HG03135 (cell line): ENCODE measurements at regions not wholly inside any gene's neighbourhood (a gene's known extent, or its start where the extent isn't known, plus 50 kb on each side); places are given as distances from the start of the nearest gene placed in this dataset.
"Not testable (repeated sequence)": the region's sequence is repeated elsewhere in the genome, so short reads cannot be mapped to it uniquely, and the experiment has no call there.

Source experiments
- ATAC-seq: cut with Tn5 transposase; IDR thresholded peaks from one replicate; pipeline ENCODE4 v1.9.1; 2021; ENCODE audit warnings: mild to moderate bottlenecking, moderate library complexity; ENCODE audit not compliant: unreplicated experiment

DNA sequence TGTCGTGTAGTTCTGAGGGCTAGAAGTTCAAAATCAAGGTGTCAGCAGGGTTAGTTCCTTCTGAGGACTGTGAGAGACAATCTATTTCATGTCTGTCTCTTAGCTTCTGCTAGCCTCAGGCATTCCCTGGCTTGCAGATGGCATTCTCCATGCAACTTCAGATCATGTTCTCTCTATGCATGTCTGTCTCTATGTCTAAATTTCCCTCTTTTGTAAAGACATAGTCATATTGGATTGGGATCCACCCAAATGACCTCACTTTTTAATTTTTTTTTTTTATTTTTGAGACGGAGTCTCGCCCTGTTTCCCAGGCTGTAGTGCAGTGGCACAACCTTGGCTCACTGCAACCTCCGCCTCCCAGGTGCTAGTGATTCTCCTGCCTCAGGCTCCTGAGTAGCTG, 104.6 kb downstream of the RAP2B start:
- ATAC-seq = no peak

DNA sequence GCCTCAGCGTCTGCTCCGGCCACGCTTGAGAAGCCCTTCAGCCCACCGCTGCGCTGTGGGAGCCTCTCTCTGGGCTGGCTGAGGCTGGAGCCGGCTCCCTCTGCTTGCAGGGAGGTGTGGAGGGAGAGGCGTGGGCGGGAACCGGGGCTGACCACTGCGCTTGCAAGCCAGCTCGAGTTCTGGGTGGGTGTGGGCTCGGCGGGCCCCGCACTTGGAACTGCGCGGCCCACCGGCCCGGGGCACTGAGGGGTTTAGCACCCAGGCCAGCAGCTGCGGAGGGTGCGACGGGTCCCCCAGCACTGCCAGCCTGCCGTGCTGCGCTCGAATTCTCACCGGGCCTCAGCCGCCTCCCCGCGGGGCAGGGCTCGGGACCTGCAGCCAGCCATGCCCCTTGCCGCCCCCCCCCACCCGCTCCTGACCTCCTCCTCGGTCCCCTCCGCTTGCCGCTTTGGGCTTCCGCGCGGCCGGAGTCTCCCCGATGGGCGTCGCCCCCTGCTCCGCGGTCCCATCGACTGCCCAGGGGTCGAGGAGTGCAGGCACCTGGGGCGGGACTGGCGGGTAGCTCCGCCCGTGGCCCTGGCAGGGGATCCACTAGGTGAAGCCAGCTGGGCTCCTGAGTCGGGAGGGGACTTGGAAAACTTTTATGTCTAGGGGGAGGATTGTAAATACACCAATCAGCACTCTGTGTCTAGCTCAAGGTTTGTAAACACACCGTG, 106.7 kb downstream of the RAP2B start:
- ATAC-seq = no peak

DNA sequence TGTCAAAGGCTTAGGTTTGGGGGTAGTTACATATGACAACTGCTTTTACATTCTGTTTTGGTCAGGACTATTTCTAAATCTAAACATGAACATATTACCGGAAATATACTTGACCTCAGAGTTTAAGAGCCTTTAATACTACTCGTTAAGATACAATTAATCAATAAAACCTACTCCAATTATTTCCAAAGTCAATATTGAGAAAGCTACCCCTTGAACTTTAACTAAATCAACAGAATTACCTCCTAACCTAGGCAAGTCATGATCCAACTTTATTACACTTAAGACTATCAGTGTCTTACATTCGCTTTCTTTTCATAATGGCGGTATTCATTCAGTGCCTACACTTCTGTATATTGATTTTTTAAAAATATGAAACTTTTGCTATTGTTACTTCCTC, 107.7 kb downstream of the RAP2B start:
- no peak for ATAC-seq

DNA sequence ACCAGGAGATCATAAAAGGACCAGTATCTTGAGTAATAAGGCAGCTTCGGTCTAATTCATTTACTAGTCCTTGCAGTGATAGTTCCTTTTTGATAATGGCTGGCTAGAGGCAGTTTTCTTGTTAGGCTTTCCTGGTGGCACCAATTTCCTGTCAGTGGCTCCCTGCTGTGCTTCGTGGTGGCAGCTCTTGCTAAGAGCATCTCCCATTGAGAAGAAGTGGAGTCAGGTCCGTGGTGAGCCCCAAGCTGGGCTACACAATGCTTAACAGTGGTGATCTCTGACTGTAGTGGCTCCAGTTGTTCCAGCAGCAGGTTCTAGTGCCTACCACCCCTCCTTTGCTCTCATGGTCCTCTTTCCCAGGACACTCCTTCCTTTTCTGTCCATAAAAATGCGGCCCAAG, 111.2 kb downstream of the RAP2B start:
- no peak for ATAC-seq

DNA sequence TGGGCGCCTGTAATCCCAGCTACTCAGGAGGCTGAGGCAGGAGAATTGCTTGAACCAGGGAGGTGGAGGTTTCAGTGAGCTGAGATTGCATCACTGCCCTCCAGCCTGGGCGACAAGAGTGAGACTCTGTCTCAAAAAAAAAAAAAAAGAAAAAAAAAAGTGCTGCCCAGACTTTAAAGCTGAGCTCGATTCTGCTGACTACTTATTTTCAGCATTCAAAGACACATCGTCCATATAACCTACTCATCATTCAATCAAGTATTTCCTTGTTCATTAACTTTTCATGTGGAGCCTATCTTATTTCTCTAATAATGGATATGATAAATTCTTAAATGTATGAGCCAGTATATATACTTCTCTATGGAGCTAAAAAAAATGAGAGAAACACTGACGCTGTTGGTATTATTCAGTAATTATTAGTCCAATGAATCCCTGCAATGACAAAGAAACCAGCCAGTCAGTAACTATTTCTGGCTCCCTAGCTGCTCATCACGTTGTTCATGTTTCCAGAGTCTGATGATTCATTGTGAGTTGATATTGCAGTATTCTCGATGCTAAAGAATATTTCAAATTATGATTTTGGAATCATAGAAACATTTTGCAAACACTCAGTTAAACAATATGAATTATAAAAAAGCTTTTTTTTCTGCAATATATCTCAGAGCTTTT, 111.9 kb downstream of the RAP2B start:
- ATAC-seq = no peak

DNA sequence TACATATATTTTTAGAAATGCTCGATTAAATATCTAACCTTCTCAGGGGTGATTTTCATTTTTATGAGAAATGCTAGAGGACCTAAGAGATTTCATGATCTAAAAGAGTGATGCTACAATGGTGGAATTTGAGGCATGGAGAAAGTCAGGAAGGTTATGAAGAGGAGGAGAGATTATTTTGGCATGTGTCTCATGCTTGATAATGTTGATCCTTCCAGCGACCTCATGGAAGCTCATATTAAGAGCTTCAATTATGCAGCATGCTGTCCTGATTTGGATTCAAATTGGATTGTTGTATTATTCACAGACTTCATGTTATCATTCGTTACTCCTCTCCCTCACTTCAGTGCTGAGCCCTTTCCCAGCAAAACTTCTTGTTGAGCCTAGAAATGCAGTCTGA, 112.5 kb downstream of the RAP2B start:
- no peak for ATAC-seq

DNA sequence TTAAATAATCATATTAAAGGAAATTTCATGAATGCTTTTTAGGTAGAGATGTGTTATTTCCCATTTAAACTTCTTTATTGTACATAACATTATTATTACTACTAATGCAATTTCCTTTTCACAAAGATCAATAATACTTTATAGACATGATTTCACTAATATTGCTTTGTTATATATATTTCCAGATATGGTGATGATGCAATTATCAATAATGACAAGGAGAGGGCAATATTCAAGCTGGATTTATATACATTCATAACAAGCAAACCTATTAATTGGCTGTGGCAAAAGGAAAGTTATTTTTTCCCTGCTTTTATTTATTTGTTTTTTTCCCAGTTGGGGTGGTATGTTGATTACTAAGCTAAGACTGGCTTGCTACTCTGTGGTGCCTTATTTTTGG, 113.5 kb downstream of the RAP2B start:
- no peak for ATAC-seq

DNA sequence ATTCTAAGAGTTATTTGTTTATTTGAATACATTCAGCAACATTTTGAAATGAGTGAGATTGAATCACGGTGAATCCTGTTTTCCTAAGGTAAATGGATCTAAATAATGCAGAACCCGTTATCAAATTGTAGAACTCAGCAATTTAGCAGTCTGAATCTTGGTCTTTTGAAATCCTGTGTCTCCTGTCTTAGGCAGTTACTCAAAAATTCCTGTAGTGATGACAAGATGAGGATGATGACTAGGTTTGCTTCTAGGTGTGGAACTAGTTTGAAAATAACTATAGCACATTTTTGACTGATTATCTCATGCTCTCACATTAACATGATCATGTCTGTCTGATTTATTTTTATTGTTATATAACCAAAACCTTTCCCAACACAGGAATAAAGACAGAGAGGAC, 115.0 kb downstream of the RAP2B start:
- no peak for ATAC-seq

DNA sequence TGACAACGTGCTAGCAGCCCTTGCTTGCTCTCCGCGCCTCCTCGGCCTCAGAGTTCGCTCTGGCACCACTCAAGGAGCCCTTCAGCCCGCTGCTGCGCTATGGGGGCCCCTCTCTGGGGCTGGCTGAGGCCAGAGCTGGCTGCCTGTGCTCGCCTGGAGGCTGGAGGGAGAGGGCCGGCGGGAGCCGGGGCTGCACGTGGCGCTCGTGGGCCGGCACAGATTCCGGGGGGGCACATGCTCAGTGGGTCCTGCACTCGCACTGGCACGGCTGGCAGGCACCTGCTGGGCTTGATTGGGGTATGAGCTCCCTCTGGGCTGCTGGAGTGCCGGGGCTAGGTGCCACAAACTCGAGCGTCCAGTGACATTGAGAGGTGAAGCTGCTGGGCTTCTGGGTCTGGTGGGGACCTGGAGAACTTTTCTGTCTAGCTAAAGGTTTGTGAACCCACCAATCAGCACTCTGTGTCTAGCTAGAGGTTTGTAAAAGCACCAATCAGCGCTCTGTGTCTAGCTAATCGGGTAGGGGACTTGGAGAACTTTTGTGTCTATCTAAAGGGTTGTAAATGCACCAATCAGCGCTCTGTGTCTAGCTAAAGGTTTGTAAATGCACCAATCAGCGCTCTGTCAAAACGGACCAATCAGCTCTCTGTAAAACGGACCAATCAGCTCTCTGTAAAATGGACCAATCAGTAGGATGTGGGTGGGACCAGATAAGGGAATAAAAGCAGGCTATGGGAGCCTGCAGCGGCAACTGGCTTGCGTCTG, 119.4 kb downstream of the RAP2B start:
- not testable (repeated sequence) for ATAC-seq

DNA sequence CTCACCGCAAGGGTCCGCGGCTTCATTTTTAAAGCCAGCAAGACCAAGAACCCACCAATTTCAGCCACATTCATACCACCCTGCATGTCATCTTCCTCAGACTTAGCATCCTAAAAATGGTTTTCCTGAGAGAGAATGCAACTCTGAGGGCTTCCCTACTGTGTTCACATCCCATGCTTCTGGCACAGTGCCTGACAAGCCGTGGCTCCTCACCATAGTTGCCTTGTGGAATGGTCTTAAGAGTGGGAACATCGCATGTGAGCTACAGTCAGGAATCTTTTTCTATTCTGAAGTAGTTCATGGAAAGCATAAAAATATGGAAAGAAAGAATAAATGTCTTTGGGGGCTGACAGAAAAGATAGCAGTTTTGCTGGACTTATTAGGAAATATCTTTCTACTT, 120.3 kb downstream of the RAP2B start:
- ATAC-seq = no peak

DNA sequence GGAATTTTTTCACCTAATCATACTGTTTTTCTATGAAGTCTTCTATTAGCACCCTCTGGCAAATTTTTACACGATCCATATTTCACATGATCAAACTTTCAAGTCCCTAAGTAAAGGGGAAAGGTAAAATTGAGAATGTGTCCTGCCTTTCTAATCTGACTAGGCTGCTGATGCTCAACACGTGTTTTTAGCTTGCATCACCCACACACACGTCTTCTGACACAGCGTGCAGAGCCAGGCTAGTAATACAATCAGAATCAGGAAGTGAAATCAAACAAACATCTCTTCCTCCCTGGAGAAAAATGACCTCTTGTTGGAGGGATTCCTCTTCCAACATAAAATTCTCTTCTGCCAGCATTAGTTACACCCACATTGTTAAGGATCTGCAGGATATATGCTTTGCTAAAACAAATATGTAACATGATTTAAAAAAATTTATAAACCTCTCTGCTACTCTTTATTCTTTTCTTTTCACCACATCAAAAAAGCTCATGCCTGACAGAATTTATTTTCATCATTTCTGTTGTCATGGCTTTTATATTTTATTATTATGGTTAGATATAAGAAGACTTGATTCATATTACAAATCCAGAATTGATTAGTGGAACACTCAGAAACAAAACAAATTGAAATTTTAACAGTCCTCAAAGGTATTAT, 122.4 kb downstream of the RAP2B start:
- no peak for ATAC-seq

DNA sequence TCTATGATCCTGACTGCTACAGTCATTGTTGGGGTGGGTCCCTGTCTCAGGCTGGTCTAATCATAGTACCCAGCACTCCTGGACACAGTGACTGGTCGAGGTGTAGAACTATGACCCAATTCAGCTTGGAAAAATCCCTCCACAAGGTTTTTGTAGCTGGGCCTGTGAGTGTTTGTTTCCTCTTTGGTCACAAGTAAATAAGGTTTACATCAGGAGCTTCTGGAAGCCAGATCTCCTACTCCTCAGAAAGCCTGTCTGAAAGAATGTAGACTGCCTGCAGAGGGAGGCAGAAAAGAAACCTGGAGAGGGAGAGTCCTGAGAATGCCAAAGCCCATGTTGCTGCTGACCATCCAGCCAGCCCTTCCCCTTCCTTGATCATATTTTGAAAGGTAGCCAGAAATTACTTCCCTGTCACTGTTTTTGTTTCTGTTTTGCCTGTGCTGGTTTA, 123.2 kb downstream of the RAP2B start:
- no peak for ATAC-seq

DNA sequence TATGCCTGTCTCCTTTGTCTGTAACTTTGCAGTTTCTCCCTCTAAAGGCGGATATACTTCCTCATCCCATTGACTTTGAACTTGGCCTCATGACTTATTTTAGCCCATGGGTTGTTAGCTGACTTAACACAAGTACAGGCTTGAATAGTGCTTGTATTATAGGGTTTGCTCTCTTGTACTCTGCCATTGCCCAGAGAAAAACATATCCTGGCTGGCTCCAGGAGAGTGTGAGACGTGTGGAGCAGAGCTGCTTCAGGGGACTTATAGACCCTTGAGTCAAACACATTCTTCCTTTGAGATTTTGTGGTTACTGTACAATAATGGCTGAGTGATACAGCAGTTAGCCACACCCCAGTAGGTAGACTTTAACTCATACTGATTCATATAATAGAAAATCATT, 124.0 kb downstream of the RAP2B start:
- no peak for ATAC-seq

DNA sequence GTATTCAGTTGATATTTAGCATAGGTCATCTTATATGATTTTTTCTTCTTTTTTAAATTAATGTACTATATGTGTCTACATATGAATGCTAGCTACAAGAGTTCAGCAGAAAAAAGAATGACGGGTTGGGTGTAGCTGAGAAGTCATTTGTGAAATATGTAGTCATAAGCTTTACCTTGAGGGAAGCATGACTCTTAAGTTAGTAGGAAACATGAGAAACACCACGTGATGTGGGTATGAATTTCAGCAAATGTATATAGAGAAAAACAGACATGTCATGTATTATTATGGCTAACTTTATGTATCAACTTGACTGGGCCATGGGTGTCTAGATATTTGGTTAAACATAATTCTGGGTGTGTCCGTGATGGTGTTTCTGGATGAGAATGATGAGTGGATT, 125.0 kb downstream of the RAP2B start:
- ATAC-seq = no peak

DNA sequence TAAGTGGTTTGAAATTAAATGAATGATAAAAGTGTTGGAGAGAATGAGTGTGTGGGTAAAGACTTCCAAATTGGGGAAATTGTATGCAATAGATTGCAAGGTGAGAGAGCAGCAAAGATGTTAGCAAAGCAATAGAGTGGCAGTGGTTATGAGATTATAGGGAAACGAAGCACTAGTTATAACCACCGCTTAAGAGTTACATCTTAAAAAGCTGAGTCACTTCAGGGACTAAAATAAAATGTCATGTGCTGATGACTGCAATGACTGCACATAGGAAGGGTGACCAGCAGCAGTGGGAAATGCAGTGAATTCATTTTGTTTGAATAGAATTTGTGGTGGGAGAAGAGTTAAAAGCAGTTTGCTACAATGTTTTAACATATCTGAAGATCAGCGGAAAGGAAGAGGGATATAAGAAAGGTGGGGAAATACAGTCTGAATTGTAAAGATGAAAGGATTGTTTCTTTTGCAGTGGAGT, 127.3 kb downstream of the RAP2B start:
- no peak for ATAC-seq

DNA sequence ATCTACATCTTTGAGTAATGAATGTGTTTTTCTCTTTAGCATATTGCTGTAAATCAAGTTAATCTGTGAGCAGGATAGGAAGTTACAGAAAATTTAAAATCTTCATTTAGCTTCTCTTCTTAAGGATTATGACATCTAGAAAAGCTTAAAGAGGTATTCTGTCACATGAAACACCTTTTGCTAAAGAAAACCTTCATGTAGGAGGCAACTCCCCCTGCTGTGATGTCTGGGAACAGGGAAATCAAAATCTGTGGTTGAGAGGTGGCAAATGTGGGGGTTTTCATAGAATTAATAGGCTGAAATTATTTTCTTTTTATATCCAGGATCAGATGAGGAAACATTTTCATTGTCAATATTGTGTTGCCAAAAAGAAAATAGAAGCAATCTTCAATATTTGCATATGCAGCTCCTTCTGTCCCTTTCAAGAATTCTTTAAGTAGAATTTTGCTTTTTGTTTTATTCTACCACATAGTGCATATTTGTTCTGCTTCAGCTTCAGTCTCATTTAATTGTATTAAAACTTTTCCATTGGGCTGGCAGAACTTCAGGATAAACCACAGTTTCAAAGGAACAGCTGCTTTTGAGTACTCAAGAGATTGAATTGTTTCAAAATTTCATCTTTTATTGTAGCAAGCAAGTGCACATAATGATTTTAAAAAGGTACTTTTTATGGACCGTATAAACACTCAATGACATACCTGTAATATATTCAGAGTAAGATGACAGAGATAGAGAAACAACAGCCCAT, 128.4 kb downstream of the RAP2B start:
- ATAC-seq = no peak

DNA sequence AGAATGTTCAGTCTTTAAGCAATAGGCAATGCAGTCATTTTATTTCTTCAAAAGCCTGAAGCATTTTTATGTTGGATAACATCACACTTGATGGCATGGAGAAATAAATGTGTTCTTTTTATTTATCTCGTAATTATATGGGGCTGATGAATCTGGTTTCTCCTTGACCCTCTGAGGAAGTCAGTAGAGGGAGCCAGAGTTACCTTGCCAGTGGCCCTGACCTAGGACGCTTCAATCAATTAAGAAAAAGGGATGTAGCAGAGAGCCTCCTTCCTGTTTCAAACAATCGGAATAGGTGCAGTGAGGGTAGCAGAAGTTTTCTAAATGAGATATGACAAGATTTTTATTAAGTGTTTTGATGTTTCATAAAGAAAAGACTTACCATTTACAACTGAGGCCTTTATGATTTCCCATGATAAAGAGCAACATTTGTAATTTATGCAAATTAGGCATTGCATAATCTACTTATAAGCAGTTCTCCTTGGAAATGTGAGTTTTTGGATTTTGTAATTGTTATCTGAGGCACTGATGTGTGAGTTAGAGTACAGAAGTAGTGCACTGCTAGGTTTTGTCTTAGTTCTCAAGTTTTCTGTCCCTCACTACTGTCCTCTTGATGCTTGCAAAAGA, 129.1 kb downstream of the RAP2B start:
- no peak for ATAC-seq

DNA sequence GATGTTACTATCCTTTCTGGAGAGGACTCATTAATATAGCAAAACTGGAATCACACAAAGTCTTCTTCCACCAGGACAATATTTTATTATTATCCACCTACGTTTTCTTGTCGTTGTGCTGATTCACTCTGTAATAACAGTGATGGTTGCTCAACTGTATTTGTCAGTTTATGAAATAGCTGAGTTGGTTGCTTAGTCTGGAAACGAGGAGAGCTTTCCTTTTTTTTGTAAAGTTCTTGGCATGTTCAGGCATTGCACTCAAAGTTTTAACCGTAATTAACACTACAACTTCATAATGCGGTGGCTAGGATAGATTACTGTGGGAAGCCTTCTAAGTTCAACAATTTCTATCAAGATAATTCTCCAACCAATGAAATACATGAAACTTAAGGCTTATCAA, 131.2 kb downstream of the RAP2B start:
- no peak for ATAC-seq

DNA sequence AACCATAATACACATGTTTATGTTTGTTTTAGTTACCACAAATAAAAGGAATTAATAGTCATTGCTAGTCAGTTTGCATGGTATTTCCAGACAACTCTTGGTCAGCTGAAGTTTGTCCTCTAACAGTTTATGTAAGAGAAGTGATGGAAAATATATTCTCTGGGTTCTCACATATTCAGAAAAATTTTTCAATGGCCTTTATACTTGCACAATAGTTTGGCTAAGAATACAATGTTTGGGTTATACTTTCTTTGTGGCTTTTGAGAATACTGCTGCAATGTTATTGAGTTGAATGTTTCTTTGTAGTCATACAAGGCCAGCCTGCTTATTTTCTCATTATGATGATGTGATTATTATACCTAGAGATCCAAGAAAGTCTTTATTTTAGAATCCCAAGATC, 133.9 kb downstream of the RAP2B start:
- no peak for ATAC-seq

DNA sequence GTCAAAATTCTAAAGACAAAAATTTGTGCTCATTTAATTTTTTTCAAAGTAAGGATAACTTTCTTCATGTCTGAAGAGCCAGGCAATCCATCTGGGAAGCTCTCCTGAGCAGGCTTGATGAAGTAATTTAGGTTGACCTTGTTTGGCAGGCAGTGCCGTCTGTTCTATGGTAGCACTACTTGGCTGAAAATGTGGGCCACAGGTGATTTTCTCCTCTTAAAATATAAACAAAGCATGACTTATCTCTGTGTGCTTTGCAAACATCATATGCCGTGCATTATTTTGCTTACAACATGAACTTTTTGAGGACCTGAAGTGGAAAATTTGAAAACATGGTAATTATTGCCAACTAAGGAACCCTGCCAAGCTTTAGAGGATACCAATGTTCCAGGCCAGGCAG, 143.2 kb downstream of the RAP2B start:
- ATAC-seq = no peak
